HG02678 (cell line): ENCODE measurements at regions not wholly inside any gene's neighbourhood (a gene's known extent, or its start where the extent isn't known, plus 50 kb on each side); places are given as distances from the start of the nearest gene placed in this dataset.
"Not testable (repeated sequence)": the region's sequence is repeated elsewhere in the genome, so short reads cannot be mapped to it uniquely, and the experiment has no call there.

Source experiments
- ATAC-seq: cut with Tn5 transposase; IDR thresholded peaks from one replicate; pipeline ENCODE4 v1.9.1; 2021; ENCODE audit warnings: mild to moderate bottlenecking, moderate library complexity; ENCODE audit not compliant: unreplicated experiment

DNA sequence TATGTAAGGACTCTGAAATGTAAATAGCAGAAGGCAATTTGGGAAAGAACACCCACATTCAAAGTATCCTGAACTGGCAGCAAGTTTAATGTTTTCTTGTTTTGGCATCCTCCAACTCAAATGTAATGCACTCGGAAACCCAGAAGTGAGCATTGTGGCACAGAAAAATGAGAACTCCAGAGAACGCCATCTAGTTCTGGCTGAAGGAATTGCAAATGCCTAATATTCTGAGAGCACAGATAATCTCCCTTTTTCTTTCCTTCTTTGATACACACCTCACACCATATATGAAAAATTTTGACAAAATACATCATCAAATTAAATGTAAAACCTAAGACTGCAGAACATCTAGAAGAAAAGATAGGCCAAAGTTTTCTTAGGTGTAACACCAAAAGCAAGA, 52.1 kb downstream of the PWWP3B start:
- ATAC-seq: no peak

DNA sequence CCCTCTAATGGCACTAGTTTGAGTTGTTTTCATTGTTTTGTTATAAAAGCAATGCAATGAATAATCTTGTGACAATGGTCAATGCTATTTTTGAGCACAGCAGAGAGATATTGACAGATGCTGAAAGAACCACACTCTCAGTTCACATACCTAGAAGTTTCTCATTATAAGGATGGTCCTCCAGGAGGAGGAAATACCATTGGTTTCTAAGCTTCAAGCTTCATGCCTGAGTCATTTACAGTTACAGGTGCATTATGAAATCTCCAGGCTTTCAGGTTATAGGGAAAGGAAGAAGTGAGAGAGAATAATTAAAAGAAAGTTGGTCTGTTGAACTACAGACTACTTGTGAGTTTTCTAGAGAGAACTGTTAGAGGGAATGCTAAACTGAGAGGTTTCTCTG, 75.3 kb downstream of the PWWP3B start:
- ATAC-seq: no peak

- ATAC-seq: no peak
Measured at GRCh38 chrX:106246511-106246910, 78.4 kb downstream of the PWWP3B start.

GRCh38 chrX:106247162-106247561, 79.1 kb downstream of the PWWP3B start:
- no peak for ATAC-seq

DNA sequence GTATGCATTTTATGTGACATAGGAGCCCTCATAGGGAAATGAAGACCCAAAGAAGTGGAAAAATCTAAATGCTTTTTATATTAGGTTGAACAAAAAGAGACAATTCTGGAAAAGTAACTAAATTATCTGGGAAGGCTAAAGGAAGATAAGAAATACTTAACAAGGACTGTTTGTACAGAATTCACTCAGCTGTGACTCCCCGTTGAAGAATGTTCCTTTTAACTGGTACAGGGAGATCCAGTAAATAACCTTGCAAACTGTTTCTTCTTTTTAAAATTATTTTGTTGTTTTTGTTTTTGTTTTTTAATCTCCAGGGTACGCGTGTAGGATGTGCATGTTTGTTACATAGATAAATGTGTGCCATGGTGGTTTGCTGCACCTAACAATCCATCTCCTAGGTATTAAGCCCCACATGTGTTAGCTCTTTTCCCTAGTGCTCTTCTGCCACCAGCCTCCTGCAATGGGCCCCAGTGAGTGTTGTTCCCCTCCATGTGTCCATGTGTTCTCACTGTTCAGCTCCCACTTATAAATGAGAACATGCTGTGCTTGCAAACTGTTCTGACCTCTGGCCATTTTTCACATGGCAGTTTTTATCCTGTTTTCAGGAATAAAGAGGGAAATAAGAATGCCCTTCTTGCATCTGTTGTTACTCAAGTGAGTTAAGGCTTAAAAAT, 81.7 kb downstream of the PWWP3B start:
- ATAC-seq: no peak

DNA sequence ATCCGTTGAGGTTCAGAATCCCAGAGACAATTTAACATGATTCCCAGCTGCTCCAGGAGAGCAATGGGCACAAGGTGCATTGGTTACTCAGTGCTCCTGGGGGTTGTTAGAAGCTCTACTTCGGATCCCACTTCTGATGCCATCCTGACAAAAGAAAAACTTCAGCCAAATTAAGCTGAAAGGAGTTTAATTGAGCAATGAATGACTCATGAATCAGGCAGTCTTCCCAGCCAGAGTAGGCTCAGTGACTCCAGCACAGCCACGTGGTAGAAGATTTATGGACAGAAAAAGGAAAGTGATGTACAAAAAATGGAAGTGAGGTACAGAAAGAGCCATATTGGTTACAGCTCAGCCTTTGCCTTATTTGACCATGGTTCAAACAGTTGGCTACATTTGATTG, 95.7 kb downstream of the PWWP3B start:
- no peak for ATAC-seq

DNA sequence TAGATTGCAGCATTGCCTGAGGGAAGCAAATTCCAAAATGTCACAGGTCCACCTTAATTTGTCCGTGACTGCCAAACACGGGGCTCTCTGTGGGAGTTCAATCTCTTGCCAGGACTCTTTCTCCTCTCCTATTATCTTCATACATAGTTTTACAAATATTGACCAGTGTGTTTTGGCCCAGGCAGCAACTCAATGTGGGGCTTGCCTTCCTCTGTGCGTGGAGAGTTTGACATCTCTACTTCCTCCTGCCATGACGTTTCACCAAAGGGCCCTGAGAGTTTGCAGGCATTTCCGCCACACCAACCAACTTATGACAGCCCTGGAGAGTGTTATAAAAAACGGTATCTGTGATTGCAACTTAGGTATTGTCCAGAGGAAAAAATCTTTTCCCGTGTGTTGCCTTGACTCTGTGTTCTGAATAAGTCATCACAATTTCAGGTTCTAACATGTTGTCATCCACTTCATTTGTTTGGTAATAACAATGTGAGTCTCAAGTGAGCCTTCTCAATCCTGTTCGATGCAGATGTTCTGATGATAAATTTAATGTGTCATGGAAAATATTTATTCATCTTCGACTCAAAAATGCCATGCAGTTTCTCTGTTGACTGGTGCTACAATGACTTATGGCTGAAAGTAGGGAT, 106.0 kb downstream of the PWWP3B start:
- not testable (repeated sequence) for ATAC-seq

DNA sequence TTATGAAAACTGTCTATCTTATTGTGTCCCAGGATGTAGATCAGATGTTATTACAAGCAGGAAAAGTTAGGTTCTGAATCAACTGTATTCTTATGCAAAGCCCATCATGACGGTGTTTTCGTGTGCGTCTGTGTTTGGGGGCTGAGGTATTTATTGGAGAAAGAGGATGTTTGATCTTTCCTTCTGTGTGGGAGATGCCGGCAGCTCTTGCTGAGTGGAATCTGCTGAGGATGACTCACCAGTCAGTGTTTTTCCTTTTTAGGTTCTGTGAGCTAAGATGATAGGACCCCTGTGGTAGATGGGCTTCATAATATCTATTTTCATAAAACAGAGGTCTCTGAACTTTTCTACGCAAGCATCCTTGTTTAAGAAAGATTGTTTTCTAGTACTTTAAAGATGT, 107.1 kb downstream of the PWWP3B start:
- not testable (repeated sequence) for ATAC-seq

DNA sequence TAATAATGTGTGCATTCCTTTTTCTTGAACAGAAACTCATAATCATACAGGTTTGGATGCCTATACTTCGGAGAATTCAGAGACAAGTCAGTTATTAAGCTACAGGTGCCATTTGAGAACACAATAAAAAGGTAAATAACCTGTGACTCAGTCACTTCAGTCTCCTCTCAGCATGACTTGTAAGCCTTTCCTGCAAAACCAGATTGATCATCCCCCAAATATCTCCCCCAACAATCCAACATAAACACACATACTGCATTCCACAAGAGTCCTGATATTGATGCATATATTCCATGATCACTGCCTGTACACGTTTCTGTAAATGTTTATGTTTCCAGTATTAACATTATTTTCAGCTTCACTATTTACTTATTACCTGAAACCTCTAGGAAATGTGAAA, 110.8 kb downstream of the PWWP3B start:
- ATAC-seq: no peak

GRCh38 chrX:106281383-106281782, 113.3 kb downstream of the PWWP3B start:
- ATAC-seq: no peak

- no peak for ATAC-seq
Measured at GRCh38 chrX:106283841-106284240, 115.7 kb downstream of the PWWP3B start.

DNA sequence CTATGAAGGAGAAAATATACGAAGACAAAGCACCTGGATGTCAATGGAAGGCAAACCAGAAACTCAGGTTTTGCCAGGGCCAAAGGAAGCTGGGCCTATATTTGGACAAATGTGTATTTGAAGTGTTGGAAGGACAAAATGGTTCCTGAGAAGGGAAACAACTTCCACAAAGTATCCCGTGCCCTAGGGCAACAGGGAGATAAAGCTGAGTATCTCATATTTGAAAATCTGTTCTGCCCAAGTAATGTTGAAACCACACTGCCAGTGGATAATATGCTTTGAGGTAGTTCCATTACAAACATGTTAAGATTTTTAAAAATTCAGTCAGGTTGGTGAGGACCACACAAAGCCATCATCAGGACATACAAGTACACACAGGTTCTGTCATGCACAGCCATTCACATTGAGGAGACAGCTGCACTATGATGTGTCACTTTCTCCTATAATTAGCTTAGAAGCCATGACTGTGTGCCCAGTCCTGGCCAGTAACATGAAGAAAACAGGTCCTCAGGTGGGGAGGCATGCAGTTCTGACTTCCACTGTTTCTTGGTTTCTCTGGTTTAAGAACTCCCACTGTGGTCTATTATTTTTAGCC, 116.4 kb downstream of the PWWP3B start:
- no peak for ATAC-seq

- no peak for ATAC-seq
Measured at GRCh38 chrX:106286053-106286650, 118.0 kb downstream of the PWWP3B start.

GRCh38 chrX:106290778-106291177, 122.7 kb downstream of the PWWP3B start:
- ATAC-seq: not testable (repeated sequence)

DNA sequence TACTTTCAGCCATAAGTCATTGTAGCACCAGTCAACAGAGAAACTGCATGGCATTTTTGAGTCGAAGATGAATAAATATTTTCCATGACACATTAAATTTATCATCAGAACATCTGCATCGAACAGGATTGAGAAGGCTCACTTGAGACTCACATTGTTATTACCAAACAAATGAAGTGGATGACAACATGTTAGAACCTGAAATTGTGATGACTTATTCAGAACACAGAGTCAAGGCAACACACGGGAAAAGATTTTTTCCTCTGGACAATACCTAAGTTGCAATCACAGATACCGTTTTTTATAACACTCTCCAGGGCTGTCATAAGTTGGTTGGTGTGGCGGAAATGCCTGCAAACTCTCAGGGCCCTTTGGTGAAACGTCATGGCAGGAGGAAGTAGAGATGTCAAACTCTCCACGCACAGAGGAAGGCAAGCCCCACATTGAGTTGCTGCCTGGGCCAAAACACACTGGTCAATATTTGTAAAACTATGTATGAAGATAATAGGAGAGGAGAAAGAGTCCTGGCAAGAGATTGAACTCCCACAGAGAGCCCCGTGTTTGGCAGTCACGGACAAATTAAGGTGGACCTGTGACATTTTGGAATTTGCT, 123.8 kb downstream of the PWWP3B start:
- not testable (repeated sequence) for ATAC-seq

DNA sequence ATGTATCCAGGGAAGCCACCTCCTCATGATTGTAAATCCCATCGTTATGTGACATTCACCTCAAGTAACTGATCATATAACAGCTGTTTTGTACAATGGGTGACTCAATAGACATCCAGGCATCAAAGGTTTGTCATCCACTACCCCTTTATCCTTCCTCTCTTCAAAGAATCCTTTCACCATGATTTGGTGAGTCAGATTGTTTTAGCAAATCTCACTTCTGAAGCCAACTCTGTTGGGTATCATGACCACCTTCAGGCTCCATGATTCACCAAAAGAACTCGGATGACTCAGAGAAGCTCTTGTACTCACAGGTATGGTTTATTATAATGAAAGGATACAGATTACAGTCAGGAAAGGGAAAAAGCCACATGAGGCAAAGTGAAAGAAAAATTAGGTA, 132.1 kb downstream of the PWWP3B start:
- no peak for ATAC-seq

GRCh38 chrX:106300656-106301055, 132.6 kb downstream of the PWWP3B start:
- no peak for ATAC-seq

GRCh38 chrX:106302304-106302703, 134.2 kb downstream of the PWWP3B start:
- no peak for ATAC-seq

DNA sequence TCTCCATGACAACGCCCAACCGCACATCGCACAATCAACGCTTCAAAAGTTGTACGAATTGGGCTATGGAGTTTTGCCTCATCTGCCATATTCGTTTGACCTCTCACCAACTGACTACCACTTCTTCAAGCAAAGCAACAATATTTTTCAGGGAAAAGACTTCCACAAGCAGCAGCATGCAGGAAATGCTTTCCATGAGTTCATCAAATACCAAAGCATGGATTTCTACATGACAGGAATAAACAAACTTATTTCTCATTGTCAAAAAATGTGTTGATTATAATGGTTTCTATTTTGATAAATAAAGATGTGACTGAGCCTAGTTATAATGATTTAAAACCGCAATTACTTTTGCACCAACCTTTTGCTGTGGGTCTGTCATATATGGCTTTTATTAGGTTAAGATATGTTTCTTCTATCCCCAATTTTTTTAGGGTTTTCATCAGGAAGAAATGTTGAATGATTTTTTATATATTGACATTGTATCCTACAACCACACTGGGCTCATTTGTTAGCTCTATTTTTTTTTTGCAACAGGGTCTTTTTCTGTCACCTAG, 138.4 kb downstream of the PWWP3B start:
- no peak for ATAC-seq

GRCh38 chrX:106323357-106323756, 155.3 kb downstream of the PWWP3B start:
- ATAC-seq: no peak

DNA sequence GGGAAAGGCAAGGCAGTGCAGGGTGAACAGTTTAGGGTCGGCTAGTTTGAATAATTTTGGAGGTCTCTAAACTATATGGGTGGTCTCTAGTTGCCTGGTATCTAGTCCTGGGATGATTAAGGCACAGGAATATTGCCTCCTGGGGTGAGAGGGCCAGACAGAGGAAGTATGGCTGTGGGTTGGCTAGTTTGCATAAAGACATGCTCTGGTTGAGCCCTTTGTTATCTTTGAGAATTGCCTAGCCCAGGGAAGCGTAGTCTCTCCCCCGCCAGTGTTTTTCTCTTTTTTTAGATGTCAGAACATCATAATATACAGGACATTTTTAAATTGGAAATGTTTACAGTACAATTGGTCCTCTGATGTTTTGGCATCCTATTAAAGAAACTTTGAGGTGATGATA, 163.5 kb downstream of the PWWP3B start:
- ATAC-seq: no peak
